ENCODE measurements at regions not wholly inside any gene's neighbourhood (a gene's known extent, or its start where the extent isn't known, plus 50 kb on each side); places are given as distances from the start of the nearest gene placed in this dataset.

DNA sequence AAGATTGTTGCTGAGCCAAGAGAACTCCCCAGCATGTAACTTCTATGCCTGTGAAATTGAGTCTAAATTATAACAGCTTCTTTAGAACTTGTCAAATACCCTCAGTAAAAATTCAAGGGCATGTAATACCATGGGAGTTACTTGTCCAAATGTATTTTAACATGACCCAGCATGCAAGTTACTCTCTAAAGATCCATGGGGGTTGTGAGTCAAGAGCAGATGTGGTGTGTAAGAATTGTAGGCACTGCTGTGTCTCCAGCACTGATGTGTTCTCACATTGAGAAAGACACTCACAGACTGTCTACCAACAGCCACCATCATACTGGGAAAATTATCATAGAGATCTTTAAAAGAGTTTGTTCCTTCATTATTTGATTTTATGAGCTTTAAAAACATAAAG, 237.4 kb upstream of the IL1RAPL1 start (continued):
- TF ChIP-seq HBP1 (CRISPR knock-in tag; IDR thresholded peaks at IDR 0.05; ENCODE audit: low read depth) (no peak), LCORL (IDR thresholded peaks at IDR 0.05) (no peak), LCORL (CRISPR knock-in tag; IDR thresholded peaks at IDR 0.05) (no peak)
- TF ChIP-seq, protein P1, sequence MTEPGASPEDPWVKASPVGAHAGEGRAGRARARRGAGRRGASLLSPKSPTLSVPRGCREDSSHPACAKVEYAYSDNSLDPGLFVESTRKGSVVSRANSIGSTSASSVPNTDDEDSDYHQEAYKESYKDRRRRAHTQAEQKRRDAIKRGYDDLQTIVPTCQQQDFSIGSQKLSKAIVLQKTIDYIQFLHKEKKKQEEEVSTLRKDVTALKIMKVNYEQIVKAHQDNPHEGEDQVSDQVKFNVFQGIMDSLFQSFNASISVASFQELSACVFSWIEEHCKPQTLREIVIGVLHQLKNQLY (CRISPR knock-in tag; IDR thresholded peaks at IDR 0.05) = no peak

DNA sequence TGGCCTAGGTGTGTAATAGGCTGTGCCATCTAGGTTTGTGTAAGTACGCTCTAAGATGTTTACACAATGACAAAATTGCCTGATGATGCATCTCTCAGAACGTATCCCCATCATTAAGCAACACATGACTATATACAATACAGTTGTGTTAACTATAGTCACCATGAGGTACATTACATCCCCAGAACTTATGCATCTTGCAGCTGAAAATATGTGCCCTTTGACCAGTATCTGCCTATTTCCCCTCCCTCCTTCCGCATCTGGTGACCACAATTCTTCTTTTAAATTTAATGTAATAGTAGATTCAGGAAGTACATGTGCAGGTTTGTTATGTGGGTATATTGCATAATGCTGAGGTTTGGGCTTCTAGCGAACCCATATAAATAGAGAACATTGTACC, 239.8 kb upstream of the IL1RAPL1 start:
- WGBS (ENCODE audit: low lambda C conversion rate) = 24% methylated on average over 4 of the region's 4 CpGs
- no peak overlapping the region for H2AFZ ChIP-seq (ENCODE audit: low read length)
- H4K20me1 ChIP-seq (ENCODE audit: insufficient read depth, low read length) = no peaks in the 10 kb centered on the region
- H3K4me1 ChIP-seq (ENCODE audit: insufficient read depth, low read length) = no peaks in the 10 kb centered on the region
- no peak for ATAC-seq
- H3K27me3 ChIP-seq (ENCODE audit: control insufficient read depth in 1 of 2, insufficient read depth in 2 of 2, low read length in 2 of 2) = no peaks in the 10 kb centered on the region
- H3K79me2 ChIP-seq (ENCODE audit: insufficient read depth, low read length) = no peaks in the 10 kb centered on the region
- POLR2A ChIA-PET = no interaction called here
- TF ChIP-seq ZNF335 (CRISPR knock-in tag; IDR thresholded peaks at IDR 0.05) (no peak), FOXA3 (CRISPR knock-in tag; IDR thresholded peaks at IDR 0.05) (no peak), ZBTB1 (CRISPR knock-in tag; IDR thresholded peaks at IDR 0.05; ENCODE audit: borderline replicate concordance) (no peak), HDAC2 (CRISPR knock-in tag; IDR thresholded peaks at IDR 0.05) (no peak), RELA (CRISPR knock-in tag; IDR thresholded peaks at IDR 0.05) (no peak), ZFP82 (CRISPR knock-in tag; IDR thresholded peaks at IDR 0.05; ENCODE audit: borderline replicate concordance) (no peak), ZNF547 (CRISPR knock-in tag; IDR thresholded peaks at IDR 0.05) (no peak), ZNF646 (CRISPR knock-in tag; IDR thresholded peaks at IDR 0.05) (no peak), MBD4 (IDR thresholded peaks at IDR 0.05; ENCODE audit: borderline replicate concordance, low read length) (no peak)
- no peak overlapping the region for H3K27ac ChIP-seq (ENCODE audit: extremely low read length, insufficient read depth, low read length)
- CTCF ChIA-PET (ENCODE audit: low intra/inter-chr PET ratio, low total read pairs) = no interaction called here
- FAIRE-seq = no peak
- no peaks in the 10 kb centered on the region for H3K9me3 ChIP-seq (ENCODE audit: low read length)
- no TSS peak for BruUV-seq (replicated peaks)
- H3K4me3 ChIP-seq (replicated peaks in 1 of 3; ENCODE audit: insufficient read depth in 1 of 3, low read depth in 2 of 3, low read length in 3 of 3) = no peak overlapping the region
- no peaks in the 10 kb centered on the region for H3K36me3 ChIP-seq (replicated peaks in 1 of 2; ENCODE audit: control insufficient read depth in 1 of 2, insufficient read depth in 2 of 2, low read length in 2 of 2)
- no peak for DNase-seq (ENCODE audit: low spot score)
- H3K4me2 ChIP-seq (ENCODE audit: low read depth, low read length) = no peak overlapping the region
- no peak overlapping the region for H3K9ac ChIP-seq (ENCODE audit: insufficient read depth, low read depth, low read length)
- intact Hi-C loops (cut with micrococcal nuclease; ENCODE audit: unreplicated experiment) = no loop called here
- in situ Hi-C loops (cut with HindIII; ENCODE audit: extremely low pct_ligation_motif_present, low pct_unique_long_range_greater_than_20kb) = no loop called here
